Activated CD4-positive, CD25-positive, alpha-beta regulatory T cell treated with anti-CD3 and anti-CD28 coated beads, Interleukin-2, amount 50 U/mL, for 16 hours (primary cell): ENCODE measurements at regions not wholly inside any gene's neighbourhood (a gene's known extent, or its start where the extent isn't known, plus 50 kb on each side); places are given as distances from the start of the nearest gene placed in this dataset.

Experiments
- DNase-seq: peaks from one replicate; pipeline ENCODE4 v3.0.0-alpha.2; 2020; ENCODE audit warnings: low read depth, low spot score

GRCh38 chr9:78563269-78563668 is 266.3 kb downstream of the PSAT1 start:
- DNase-seq = no peak

GRCh38 chr9:78565481-78565880 is 268.6 kb downstream of the PSAT1 start:
- no peak for DNase-seq

GRCh38 chr9:78566521-78566920 is 269.6 kb downstream of the PSAT1 start:
- DNase-seq = no peak

DNA sequence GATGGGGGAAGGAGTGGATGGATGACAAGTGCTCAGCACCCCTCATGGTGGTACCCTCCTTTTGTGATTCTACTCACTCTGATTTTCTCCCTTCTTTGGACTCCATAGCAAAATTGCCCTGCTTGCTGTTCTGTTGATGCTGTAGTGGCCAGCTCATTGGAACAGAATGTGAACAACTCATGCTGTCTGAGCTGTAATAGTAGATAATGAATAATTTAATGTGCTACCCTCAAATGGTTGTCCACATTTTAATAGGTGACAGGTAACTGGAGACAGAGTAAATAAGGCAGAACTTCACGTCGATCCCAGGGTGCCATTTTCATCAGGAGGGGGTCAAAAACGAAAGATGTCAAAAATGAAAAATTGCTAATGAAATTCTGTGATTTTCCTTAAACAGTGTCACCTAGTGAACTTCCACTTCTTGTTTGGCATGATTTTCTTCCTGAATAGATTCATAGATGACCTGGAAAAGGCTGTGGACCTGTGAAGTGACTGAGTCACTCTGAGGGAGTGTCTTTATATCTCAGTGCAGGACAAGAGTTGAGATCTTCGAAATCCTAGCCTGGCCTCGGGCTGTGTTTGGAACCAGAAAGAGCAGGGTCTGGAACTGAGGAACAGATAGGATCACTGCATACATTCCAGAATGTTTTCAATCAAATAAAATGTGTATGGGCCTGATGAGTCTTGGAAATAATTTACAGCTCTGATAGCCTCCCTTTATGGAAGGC is 270.2 kb downstream of the PSAT1 start:
- no peak for DNase-seq

- no peak for DNase-seq
Measured at GRCh38 chr9:78567693-78568092, 270.8 kb downstream of the PSAT1 start.

- DNase-seq = no peak
Measured at GRCh38 chr9:78568774-78569173, 271.8 kb downstream of the PSAT1 start.

DNA sequence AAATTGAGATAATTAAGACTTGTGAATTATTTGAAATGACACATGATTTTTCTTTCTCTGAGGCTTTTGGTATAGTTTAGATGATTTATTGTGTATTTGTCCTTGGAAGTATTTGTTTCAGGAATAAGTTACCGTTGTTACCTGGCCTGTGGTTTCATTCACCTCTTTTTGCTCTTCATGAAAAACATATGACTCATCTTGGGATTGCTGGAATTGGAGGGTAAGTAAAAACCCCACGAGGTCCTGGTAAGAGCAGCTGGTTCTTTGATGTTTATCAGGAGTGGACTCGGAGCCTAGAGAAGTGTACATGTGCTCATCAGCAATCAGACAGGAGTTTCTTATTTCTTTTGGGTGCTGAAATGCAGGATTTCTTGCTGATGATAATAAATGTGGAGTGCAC is 275.3 kb downstream of the PSAT1 start:
- no peak for DNase-seq

GRCh38 chr9:78573205-78573604 is 276.3 kb downstream of the PSAT1 start:
- no peak for DNase-seq

- no peak for DNase-seq
Measured at GRCh38 chr9:78573669-78574068, 276.7 kb downstream of the PSAT1 start.

DNA sequence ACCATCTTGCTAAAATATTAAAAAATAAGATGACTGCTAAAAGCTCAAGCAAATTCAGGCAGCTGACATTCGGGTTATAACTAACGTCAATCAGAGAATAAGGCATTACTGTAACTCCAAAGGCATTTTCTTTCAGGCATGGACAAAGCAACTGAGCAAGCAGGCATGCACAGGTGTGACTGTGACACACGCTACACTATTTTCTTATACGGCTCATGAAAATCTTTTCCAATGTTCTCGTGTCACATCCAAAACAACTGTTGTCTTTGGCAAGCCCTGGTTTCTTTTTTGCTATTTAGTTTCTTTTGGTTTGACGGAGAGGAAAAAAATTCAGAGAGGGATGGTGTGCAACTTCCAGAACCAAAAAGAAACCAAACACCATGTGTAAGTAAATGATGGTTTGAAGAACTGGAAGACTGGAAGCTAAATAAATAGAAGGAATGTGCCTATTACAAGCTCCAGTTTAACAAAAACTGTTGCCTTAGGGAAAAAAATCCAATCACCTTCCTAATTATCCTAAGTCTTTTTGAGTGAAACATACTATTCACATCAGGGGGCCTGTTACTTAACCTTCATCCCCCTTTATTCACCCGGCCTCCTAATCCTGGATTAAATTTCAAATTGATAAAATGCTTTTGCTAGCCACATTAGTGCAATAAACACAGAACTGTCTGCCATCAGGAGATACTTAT is 277.6 kb downstream of the PSAT1 start:
- no peak for DNase-seq

- no peak for DNase-seq
Measured at GRCh38 chr9:78575081-78575480, 278.2 kb downstream of the PSAT1 start.

DNA sequence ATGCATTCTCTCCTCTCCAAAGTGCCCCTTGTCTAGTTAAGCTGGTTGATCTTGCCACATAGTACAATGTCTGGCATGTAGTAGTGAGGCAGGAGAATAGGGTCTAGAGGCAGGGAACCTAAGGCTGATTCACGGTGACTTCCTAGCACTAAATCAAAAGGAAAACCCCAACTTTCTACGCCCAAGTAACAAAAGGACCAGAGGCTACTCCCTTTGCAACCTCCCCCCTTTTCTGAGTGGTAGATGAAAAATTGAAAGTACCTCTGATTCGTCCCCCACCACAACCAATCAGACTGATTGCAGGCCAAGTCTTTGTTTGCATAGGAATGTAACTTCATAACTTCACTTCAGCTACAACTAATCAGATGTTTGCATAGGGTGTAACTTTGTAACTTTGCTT is 278.8 kb downstream of the PSAT1 start:
- DNase-seq = no peak

DNA sequence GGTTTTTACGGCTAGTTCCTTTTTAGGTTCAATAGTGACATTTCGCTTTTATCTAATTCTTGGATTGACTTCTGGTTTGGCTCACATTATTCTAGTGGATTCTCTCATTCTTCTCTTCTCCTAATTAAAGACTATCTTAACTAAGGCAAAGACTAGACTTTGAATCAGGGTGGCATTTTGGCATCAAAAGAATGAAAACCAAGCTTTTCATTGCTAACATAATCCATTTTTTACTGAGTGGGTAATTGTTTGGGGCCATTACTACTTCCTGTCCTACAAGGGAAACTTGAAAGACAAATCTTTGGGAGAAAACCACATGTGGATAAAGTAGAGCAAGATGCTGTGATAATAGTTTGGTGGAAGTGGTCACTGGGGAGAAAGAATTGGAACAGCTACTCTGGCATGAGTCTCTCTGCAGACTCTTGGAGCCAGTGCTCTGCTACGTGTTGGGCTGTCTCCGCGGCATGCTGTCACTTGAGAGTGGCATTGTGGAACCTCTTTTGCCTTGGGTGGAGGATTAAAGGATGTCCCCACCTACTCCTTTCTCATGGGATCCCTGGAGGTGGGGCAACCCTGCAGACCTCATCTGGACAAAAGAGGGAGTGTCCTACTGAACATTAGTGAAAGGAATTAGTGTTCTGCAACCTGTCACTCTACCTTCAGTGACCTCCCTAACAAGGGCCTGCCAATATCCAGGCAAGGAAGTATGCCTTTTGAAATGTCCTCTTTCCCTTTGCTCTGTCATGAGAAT is 280.4 kb downstream of the PSAT1 start:
- DNase-seq = no peak

DNA sequence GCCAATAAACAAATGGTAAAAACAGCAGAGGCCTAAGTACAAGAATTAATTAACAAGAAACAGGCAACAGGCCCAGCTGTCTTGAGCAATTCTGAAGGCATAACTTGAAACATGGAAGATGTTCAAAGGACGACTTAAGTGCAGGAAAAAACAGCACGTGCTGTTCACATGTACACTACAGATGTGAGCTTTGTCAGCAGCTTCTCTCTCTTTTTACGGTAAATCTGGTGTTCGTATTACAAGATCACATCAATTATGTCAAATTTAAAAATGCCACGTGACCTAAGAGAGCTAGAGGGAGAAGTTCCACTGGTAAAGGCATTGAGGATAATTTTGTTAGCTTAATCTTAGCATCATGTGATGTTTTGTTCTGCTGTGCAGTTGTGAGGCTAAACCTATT is 281.1 kb downstream of the PSAT1 start:
- DNase-seq = no peak

DNA sequence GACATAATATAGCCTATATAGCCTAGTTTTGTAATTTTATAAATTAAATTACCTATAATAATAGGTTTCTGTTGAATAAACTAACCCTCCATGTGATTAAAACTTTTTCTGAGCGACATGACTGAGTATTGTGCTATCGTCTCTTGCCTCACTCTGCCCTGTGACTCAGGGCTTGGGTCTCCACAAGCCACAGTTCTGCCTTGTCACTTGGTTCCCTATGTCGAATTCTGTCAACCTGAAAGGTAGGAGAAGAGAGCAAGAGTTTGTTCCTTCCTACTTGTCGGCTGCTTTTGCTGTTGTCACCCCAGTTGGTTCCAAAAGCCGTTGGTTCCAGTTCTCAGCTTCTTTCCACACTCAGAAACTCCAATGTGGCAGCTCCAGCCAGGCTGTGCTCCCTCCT is 285.9 kb downstream of the PSAT1 start:
- no peak for DNase-seq

GRCh38 chr9:78584589-78584988 is 287.7 kb downstream of the PSAT1 start:
- no peak for DNase-seq

DNA sequence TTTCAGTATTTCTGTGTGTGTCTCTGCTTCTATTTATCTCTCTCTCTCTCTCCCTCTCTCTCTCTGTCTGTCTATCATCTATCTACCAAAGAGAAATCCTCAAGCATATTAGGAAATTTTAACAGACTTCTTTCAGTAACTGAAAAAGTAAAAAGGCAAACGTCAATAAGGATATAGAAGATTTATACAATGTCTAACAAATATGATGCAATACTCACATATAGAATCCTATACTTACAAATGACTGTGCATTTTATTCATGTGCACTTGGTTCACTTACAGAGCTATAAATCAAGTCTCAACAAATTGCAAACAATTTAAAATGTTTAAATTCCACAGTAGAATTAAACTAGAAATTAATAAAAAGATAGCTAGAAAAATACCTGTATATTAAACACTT is 289.0 kb downstream of the PSAT1 start:
- no peak for DNase-seq

DNA sequence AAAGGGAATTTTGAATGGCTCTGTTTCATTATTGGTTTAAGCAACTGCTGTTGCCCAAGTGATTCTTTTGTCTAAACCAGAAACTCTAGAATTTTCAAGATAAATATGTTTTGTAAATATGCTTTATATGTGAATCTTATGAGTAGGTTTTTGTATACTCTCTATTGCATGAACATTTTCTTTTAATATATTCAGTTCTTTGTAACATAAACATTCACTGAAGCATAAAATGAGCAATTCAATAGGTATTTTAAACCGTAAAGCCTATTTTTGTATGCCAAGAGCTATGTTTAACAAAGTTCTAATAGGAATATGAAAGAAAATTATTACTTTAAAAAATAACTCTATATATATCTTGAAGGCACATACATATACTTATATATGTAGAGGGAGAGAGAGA is 293.1 kb downstream of the PSAT1 start:
- DNase-seq = no peak

- no peak for DNase-seq
Measured at GRCh38 chr9:78592811-78593210, 295.9 kb downstream of the PSAT1 start.

- DNase-seq = no peak
Measured at GRCh38 chr9:78595200-78595945, 298.4 kb downstream of the PSAT1 start.

DNA sequence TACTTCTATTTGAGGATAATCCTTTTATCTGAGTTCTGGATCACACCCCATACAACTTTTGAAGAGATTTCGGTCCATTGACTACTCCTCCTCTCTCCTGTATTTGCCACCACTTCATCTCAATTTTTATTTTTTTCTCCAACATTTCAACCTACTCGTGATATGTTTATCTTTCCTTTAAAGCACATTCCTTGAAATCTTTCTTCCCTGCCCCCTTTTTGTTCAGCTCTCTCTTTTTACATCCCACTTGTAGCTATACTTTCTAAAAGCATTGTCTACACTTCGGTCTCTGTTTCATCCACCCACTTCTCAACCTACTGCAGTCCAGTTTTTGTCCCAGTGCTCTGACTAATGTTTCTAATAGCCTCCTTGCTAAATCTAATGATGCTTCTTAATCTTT is 299.4 kb downstream of the PSAT1 start:
- no peak for DNase-seq

GRCh38 chr9:78598120-78598519 is 301.2 kb downstream of the PSAT1 start:
- no peak for DNase-seq
